HG03045 (cell line): ENCODE measurements at regions not wholly inside any gene's neighbourhood (a gene's known extent, or its start where the extent isn't known, plus 50 kb on each side); places are given as distances from the start of the nearest gene placed in this dataset.
A peak's percentile ranks its signal among the peaks of the same experiment; 100 is the strongest.

Experiments
- ATAC-seq: cut with Tn5 transposase; IDR thresholded peaks from one replicate; pipeline ENCODE4 v1.9.1; 2021; ENCODE audit warnings: mild to moderate bottlenecking, moderate library complexity; ENCODE audit not compliant: unreplicated experiment

DNA sequence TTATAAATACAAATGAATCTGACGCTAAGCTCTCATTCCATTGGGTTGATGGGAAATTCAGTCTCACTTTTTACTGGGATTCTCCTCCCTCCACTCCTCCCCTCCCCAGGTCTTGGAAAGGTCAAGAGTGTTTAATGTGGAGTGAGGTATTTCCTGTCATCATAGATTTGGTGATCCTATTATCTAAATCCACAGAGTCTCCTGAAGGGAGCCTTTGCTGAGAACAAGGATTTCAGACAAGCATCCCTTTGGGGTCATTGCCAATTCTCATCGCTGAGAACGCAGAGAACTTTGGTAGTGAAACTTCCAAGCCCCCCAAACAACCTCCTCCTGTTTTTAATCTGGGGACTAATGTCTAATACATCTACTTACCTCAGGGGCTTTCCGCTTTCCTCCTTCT lies 297.9 kb downstream of the OTOL1 start:
- ATAC-seq = no peak

DNA sequence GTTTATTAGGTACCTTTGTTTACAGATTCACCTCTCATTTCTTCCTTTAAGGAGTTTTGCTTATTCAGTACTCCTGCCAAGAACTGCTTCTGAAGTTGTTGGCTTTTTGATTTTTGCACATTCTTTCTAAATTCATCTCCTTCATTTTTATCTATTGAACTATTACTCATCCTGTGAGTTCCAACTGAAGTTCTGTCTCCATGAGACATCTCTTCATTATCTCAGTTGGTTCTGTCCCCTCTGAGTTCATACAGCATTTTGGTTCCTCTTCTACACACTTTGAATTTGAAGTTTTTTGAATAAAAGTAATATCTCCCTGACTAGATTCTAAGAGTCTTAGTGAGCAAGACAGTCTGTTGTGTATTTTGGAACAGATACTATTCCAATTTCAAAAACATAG lies 299.7 kb downstream of the OTOL1 start:
- ATAC-seq = no peak

DNA sequence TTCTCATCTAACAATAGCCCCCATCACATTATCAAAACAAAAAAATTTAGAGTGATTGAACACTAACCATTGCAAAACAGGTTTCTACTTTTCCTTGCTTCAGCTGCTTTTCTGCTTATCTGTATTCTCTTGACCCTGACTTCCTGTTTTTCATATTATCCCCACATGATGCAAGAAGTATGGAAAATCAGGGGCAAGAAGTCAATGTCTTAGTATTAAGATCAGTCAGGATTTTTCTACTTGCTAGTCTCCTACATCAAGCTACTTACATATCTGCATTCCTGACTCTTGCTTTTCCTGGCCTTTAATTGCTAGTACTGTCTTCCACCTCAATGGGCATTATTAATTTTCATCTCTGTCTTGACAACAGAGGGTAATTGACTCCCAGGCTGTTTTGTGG lies 300.2 kb downstream of the OTOL1 start:
- no peak for ATAC-seq

DNA sequence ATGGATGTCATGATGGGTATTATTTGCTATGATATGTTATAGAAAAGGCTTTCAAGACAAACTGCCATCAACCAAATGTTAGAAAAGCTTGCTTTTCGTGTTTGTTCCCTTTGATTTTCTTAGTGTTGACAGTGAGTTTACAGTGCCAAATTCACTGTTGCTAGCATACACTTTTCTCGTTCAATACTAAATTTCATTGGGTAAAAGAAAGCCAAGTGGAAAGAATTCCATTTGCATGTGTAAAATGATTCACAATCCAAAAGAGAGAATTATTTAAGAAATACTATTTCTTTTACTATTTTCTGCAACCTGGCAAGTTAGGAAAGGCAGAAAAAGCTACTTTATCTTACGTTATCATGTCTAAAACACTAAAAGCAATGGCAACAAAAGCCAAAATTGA lies 301.4 kb downstream of the OTOL1 start:
- no peak for ATAC-seq

DNA sequence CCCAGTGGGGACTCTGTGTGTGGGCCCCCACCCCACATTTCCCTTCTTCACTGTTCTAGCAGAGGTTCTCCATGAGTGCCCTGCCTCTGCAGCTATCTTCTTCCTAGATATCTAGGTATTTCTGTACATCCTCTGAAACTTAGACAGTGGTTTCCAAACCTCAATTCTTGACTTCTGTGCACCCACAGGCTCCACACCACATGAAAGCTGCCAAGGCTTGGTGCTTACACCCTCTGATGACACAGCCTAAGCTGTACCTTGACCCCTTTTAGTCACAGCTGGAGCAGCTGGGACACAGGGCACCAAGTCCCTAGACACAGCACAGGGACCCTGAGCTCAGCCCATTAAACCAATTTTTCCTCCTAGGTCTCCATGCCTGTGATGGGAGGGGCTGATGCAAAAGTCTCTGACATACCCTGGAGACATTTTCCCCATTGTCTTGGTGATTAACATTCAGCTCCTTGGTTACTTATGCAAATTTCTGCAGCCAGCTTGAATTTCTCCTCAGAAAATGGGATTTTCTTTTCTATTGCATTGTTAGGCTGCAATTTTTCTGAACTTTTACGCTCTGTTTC lies 304.5 kb downstream of the OTOL1 start:
- ATAC-seq = no peak

DNA sequence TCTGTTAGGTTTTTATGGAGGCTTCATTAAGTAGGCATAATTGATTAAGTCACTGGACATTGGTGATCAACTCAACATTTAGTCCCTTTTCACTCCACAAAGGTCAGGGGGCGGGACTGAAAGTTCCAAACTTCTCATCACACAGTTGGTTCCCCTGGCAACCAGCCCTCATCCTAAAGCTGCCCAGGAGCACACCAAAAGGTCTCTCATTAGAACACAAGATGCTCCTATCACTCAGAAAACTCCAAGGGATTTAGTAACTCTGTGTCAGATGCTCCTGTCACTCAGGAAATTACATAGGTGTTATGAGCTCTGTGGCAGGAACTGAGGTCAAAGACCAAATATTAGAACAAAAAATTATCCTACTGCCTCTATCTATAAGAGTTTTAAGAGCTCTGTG lies 321.5 kb downstream of the OTOL1 start:
- ATAC-seq = no peak

DNA sequence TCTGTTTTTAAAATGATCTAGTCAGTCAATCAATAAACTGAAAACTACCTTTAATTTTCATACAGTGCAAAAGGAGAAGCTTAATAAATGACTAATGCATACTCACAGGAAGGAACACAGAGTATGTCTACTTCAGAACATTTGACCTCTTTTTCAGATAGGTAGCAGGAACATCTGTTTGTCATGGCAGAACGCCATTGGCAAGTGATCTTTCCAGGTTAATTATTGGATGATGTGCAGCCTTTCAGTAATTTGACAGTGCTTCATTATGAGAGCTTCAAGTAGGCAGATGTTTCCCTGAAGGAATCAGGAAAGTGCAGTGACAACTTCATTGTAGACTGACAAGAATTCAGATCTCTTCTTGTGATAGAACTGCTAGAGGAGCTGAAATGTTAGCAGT lies 325.0 kb downstream of the OTOL1 start:
- no peak for ATAC-seq

DNA sequence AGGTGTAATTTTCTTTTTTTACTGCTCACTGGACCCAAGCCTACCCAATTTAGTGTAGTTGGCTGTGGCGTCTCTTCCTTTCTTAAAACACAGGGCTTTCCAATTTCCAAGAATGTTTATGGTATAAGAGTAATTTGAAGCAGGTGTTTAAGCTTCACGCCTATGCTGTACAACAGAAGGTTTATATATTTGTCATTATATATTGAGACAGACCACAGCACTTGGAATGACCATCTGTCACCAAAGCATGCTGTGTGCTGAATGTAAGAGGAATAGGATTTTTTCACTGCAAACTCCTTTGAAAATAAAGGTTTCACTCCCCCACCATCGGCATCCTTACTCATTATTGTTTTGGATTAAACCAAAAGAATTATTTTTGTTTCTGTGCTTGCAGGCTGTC lies 325.7 kb downstream of the OTOL1 start:
- ATAC-seq = no peak

DNA sequence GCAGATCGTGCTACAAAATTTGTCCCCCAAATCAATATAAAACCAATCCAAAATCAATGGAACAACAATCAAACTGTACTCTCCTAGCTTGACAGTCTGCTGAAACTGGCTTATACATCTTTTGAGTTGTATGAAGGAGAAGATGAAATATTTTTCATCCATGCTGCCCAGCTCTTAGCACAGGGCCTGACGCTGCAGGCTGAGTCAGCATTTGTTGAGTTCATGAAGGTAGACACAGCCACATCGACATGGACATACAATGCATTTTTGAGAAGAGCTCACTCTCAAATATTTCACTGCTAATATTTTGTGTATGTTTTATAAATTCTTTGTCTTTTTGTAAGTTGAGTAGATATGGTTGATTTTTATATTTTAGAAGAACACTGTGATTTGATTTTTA lies 327.3 kb downstream of the OTOL1 start:
- ATAC-seq = no peak

DNA sequence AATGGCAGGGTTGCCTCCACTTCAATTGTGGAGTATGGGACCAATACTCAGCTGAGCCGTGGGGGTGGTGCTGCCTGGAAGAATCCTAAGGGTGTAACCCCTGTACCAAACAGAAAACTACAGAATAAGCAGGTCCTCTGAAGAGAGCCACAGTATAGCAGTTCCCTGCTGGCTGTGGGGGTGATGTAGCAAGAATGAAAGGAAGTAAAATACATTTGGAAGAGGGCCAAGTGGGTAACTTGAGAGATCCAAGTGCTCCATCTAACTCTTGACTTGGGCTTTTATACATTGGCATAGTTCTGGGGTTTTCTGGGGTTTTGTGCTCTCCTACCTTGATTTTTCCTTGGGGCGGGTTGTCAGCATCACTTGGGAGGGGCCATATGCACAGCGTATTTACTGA lies 341.4 kb downstream of the OTOL1 start:
- ATAC-seq = no peak

DNA sequence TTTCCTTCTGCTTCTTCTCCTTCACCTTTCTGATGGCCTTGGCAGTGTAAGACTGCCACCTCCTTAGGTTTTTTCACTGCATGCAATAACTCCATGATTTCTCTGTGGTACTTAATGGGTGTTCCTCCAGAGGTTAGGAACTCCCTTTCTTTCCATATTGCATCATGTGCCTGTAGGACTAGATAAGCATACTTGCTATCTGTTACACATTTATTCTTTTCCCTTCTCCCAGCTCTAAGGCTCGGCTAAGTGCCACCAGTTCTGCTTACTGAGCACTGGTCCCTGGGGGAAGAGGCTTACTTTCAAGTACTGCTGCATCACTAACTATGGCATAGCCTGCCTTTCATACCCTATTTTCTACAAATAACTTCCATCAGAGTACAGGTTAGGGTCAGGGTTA lies 351.8 kb downstream of the OTOL1 start:
- ATAC-seq = no peak

DNA sequence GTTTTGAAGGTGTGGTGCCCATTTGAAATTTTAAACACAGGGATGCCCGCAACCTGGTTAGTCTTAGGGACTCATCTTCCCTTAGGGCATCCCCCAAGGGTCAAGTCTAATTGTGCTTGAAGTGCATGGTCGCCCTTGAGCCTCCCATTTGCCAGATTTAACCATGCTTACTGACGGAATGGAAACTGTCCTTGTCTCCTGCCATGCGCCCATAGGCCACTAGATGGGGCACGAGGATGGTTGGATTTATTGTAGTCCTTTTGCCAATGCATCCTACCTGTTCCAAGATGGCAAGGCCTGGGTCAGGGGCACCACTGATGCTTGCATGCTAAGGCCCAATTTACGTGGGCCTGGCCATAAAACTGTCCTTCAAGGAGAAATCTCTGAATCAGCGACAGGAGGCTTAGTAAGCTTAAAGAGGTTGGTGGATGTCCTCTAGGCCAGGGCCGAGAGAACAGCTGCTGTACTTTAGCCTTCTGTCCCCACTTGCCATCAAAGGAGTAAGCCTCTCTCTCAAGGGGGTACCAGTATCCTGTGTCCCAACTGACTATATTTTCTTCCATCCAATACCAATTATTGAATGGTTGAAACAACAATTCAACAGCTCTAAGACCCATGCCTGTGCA lies 355.4 kb downstream of the OTOL1 start:
- peak; percentile 79 for ATAC-seq

DNA sequence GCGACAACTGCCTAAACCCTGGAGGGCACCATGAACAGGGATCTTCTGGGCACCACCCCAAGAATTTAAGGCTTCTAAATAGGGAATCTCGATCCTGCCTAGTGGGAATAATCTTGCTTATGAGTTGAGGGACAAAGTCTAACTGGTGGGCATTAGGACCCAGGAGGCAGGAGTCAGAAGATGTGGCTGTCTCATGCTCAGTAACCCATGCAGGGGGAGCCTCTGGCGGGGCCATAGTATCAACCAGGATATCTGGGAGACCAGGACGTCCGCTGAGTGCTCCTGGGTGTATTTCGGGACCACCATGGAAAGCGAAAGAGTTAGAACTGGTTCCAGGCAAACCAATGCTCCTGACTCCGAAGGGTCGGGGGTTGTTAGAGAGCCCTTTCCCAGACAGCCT lies 356.1 kb downstream of the OTOL1 start:
- ATAC-seq = no peak

DNA sequence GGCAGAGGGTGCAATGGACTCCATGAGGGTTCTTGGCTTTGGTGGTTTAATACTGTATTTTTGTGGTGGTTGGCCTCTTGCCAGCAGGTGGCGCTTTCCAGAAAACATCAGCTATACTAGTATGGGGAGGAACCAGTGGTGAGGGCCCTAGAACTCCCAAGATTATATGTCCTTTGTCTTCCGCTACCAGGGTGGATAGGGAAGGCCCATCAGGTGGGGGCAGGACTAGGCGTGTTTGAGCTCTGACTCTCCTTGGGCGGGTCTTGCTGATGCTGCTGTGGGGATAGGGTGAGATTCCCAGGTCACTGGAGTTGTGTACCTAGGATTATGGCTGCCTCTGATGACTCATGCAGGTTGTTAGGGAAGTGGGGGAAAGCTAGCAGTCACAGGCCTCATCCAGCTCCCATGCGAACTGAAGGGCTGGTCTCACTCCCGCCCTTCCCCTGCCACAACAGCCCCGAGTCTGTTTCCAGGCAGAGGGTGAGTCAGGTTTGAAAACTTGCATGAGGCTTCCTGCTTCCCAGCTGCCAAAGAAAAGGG lies 357.7 kb downstream of the OTOL1 start:
- peak; percentile 54 for ATAC-seq

DNA sequence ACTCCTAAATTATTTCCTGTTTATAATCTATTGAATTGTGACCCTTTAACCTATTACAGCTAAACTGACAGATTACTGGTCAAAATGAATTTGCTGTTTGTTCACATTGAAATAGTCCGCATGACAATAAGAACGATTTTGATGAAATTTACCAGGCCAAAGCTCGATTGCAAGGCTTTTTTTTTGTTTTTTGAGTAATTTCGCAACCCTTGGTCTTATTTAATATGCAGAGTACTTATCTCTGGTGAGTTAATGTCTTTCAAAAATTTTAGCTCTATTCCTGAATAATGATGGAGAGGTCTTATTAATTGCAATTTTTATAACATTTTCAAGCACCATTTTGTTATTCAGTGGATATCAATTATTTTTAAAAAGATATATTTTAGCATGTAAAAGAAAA lies 362.4 kb downstream of the OTOL1 start:
- no peak for ATAC-seq

DNA sequence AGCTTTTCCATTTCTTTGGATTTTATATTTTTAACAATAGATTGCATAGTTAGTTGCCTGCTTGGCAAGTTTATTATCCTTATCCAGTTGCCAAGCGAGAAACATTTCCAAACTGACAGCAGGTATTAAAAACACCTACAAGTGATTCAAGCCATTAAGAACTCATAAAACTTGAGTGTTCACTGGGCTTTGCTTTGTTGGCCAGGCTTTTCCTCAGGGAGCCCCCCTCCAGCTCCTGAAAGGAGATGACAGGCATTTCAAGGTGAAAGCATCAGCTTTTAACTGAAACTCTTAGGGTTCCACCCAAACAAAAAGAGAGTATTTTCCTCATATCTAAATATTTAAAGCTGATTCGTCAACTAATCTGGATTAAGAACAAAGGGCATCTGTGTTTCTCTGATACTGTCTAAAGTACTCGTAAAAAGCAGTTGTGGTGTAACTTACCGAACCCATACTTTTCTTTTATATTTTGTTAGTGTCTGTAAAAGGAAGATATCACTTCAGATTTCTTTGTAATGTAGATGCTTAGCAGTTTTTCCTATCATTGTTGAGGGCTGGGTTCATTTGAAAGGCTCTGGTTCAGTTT lies 363.4 kb downstream of the OTOL1 start:
- ATAC-seq = no peak

DNA sequence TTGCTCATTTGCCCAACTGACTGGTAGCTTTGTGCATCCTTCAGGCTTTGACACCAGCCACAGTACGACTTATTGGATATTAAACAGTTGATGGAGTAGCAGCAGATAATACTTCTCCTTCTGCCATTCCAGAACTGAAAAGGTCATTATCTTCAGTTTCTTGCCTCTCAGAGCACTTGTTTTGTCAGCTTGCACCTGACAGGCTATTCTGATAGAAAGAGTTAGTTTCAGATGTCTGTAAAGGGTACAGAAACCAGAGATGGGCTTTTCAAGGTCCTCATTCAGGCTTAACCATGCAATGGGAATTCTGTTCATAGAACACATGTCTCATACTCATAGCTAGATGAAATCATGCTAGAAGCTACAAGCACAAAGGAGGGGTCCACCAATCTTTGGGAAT lies 367.2 kb downstream of the OTOL1 start:
- no peak for ATAC-seq

DNA sequence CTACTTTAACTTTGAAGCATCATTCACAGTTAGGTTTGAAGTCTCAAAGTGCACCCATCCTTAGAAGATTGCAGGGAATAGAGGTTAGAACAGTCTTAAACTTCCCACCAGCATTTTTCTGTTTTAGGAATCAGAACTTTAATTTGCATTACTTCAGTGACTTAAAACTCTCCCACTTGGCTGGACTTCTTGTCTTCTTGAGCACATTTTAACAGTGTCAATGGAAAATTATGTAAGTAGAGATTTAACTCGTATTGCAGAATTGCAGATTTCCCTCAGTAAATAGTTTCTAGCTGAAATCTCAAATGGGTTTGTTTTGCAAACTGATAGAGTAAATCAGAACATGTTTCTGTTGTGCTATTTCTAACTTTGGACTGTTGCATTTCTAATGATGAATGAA lies 369.6 kb downstream of the OTOL1 start:
- ATAC-seq = no peak

DNA sequence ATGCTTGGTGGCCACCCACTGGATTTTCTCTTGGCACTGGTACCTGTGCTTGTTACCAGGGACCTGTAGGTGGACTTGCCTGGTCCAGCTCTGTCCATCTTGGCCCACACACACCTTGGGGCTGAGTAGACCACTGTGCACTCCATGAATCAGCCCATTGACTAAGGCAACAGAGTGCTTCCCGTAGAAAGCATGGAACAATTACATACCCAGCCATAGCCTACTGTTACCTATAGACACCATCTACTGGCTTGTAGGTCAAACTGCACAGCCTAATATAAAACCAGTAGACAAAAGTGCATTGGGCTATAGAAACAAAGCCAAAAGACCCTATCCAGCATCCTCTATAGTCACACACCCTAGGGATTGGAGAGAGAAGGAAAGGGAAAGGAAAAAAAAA lies 378.9 kb downstream of the OTOL1 start:
- ATAC-seq = no peak

DNA sequence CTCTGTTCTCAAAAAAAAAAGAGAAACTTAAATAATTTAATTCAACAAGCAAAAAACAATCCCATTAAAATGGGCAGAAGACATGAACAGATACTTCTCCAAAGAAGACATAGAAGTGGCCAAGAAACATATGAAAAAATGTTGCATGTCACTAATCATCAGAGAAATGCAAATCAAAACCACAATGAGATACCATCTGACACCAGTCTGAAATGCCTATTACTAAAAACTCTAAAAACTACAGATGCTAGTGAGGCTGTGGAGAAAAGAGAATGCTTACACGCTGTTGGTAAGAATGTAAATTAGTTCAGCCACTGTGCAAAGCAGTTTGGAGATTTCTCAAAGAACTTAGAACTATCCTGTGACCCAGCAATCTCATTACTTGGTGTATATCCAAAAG lies 382.9 kb downstream of the OTOL1 start:
- no peak for ATAC-seq

DNA sequence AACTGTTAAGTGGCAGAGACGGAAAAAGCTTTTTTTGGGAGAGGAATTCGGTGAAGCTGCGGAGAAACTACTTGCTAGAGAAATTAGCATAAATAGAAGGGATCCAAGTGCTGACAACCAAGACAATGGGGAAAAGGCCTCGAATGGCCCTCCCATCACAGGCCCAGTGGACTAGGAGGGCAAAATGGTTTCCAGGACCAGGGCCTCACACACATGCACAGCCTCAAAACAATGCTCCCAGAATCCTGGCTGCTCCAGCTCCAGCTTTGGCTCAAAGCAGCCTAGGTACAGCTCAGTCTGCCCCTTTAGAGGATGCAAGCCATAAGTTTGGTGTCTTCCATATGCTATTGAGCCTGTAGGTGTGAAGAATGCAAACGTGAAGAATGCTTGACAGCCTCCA lies 388.2 kb downstream of the OTOL1 start:
- no peak for ATAC-seq

DNA sequence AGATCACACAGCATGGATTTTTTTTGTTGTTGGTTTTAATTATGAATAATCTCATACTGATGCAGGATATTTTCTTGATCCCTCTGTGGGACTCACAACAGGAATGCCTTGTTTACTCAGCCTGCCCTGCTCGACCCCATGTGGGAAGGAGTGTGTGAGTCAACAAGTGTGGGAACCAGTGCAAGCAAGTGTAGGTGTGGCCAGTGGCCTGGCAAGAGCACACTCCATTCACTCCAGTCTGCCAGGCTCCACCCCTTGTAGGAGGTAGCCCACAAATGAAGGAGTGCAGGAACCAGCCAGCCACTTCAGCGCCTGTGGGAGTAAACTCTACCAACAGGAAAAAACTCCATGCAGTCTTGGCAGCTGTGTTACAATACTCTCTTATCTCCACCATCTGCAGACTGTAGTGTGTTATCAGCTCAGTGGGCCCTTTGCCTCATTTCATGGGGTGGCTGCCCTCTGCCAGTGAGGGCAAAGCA lies 393.6 kb downstream of the OTOL1 start:
- no peak for ATAC-seq

DNA sequence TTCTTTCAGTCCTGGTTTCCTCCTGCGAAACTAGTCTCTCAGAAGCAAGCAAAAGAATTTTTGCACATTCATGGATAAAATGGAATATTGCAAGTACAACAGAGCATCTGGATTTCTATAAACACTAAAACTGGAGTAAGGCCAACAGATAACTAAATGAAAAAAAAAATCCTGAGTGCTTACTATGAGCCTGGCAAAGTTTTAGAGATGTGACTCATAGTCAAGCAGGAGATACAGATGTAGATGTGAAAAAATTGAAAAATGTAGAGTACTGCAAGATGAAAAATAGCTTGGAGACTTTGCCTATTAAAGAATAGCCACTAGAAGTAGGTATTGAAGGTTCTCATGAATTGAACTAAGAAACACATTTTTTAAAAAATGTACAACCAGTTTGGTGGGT lies 397.4 kb downstream of the OTOL1 start:
- ATAC-seq = no peak
